ENCODE measurements at regions not wholly inside any gene's neighbourhood (a gene's known extent, or its start where the extent isn't known, plus 50 kb on each side); places are given as distances from the start of the nearest gene placed in this dataset.

- no peak for DNase-seq (ENCODE audit: low read depth)
- H3K4me3 ChIP-seq (ENCODE audit: low read depth, low read length): no peak overlapping the region
- no peak for TF ChIP-seq CTCF (IDR thresholded peaks at IDR 0.05; ENCODE audit: insufficient read depth, low read length)
These were observed 123.9 kb upstream of the HAAO start for GRCh38 chr2:42916324-42916723.

GRCh38 chr2:42914860-42915259 is 122.5 kb upstream of the HAAO start:
- no peak overlapping the region for H3K4me3 ChIP-seq (ENCODE audit: low read depth, low read length)
- DNase-seq (ENCODE audit: low read depth): no peak
- no peak for TF ChIP-seq CTCF (IDR thresholded peaks at IDR 0.05; ENCODE audit: insufficient read depth, low read length)

- no peak for TF ChIP-seq CTCF (IDR thresholded peaks at IDR 0.05; ENCODE audit: insufficient read depth, low read length)
- DNase-seq (ENCODE audit: low read depth): no peak
- no peak overlapping the region for H3K4me3 ChIP-seq (ENCODE audit: low read depth, low read length)
These were observed 121.9 kb upstream of the HAAO start for GRCh38 chr2:42914314-42914713.

GRCh38 chr2:42913280-42913878 is 121.0 kb upstream of the HAAO start:
- no peak overlapping the region for H3K4me3 ChIP-seq (ENCODE audit: low read depth, low read length)
- peak; percentile 55 for DNase-seq (ENCODE audit: low read depth)
- TF ChIP-seq CTCF (IDR thresholded peaks at IDR 0.05; ENCODE audit: insufficient read depth, low read length): no peak

- TF ChIP-seq CTCF (IDR thresholded peaks at IDR 0.05; ENCODE audit: insufficient read depth, low read length): no peak
- no peak for DNase-seq (ENCODE audit: low read depth)
- H3K4me3 ChIP-seq (ENCODE audit: low read depth, low read length): no peak overlapping the region
These were observed 118.4 kb upstream of the HAAO start for GRCh38 chr2:42910645-42911405.

GRCh38 chr2:42909966-42910365 is 117.6 kb upstream of the HAAO start:
- no peak for TF ChIP-seq CTCF (IDR thresholded peaks at IDR 0.05; ENCODE audit: insufficient read depth, low read length)
- no peak for DNase-seq (ENCODE audit: low read depth)
- no peak overlapping the region for H3K4me3 ChIP-seq (ENCODE audit: low read depth, low read length)

Data from fibroblast of the aortic adventitia (primary cell).